Ovary (tissue), 7 donors: ENCODE measurements at regions not wholly inside any gene's neighbourhood (a gene's known extent, or its start where the extent isn't known, plus 50 kb on each side); places are given as distances from the start of the nearest gene placed in this dataset.

Experiments
- DNase-seq, 5 donors: peaks; one replicate each; pipeline ENCODE4 v3.0.0-alpha.2; 2019 to 2020
- H3K27ac ChIP-seq, 2 donors: fragments of 200-600 bp; one replicate each; pipeline versions ENCODE4 v1.5.1 to v1.8.0; 2019 to 2022
- H3K27me3 ChIP-seq: fragments of 200-600 bp; one replicate; pipeline ENCODE4 v1.8.0; 2022
- H3K36me3 ChIP-seq: fragments of 200-600 bp; sonication (generic); one replicate; pipeline ENCODE4 v1.5.1; 2019
- H3K4me1 ChIP-seq: one replicate; pipeline ENCODE4 v1.8.1; 2013; ENCODE audit warnings: mild to moderate bottlenecking, moderate library complexity; ENCODE audit not compliant: insufficient read depth
- H3K4me3 ChIP-seq: fragments of 200-600 bp; sonication (generic); one replicate; pipeline ENCODE4 v1.5.1; 2017
- H3K9me3 ChIP-seq, 2 donors: fragments of 200-600 bp in 1 of 2; sonication (generic) in 1 of 2; one replicate each; pipeline versions ENCODE4 v1.5.1 to v1.8.1; 2013 to 2019; ENCODE audit warnings: mild to moderate bottlenecking in 1 of 2, moderate library complexity in 1 of 2
- EP300 ChIP-seq: sonication (generic); formaldehyde crosslinking; IDR thresholded peaks from one replicate; pipeline ENCODE4 v1.6.1; 2017; ENCODE audit warnings: antibody characterized with exemption
- POLR2A ChIP-seq: fragments of 450-650 bp; IDR thresholded peaks from one replicate; pipeline ENCODE4 v1.6.1; 2017; ENCODE audit warnings: antibody characterized with exemption, mild to moderate bottlenecking, moderate library complexity
- WGBS, 3 donors: extraction: QIAGEN DNeasy Blood & Tissue Kit in 1 of 3; methylation state at CpG; one replicate each; pipeline versions ENCODE4 v1.1.5 to v1.1.7; 2013 to 2017; 5-methylcytosine and 5-hydroxymethylcytosine counted together
- intact Hi-C, 4 donors: fragments of 100-400 bp; cut with DNase I; formaldehyde crosslinking; loops; one replicate each; pipeline versions ENCODE4 v1.11.0 to v1.15.1; 2022 to 2023
- TF ChIP-seq, protein P1 (sequence below), 3 donors: fragments of 450-650 bp in 2 of 3; fragments of 200-600 bp in 1 of 3; IDR thresholded peaks; one replicate each; pipeline versions ENCODE4 v1.5.1 to v1.8.0; 2016 to 2022; ENCODE audit warnings: antibody characterized with exemption in 3 of 3, mild to moderate bottlenecking in 1 of 3
- donor health status: DM: no; HTN: no; CAD: no; lungs with moderate emphysema.
- donor health status: DM: no; HTN: no; CAD: no.
- donor health status: Bipolar disorder and iron deficiency.
- donor health status: DM: no; HTN: no; CAD: no.
- donor health status: DM: yes; HTN: yes; CAD: no.

DNA sequence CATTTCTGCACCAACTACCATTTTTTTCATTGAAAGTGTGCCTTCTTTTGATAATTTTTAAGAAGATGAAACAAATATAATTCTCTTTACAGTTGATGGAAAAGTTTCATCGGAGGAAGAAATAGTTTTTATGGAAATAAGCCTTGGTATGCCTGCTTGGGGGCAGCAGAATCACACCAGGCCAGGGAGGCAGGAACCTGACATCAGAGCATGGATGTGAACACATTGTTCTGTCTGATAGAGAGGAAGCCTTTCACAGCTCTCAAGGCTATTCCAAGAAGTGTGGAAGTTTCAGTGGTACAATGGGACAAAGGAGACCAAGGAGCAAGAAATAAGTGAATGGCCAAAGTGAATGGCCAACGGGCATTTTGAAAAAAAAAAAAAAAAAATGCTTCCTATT is 162.2 kb upstream of the KCNK2 start:
- no peaks in the 10 kb centered on the region for H3K27me3 ChIP-seq
- H3K4me3 ChIP-seq = no peak overlapping the region
- H3K4me1 ChIP-seq = no peaks in the 10 kb centered on the region
- 75 to 76% (median 76%) methylated on average over 2 of the region's 2 CpGs for WGBS, 3 donors
- no peaks in the 10 kb centered on the region for H3K9me3 ChIP-seq
- H3K36me3 ChIP-seq = no peaks in the 10 kb centered on the region
- H3K27ac ChIP-seq = no peak overlapping the region
- no peak for TF ChIP-seq EP300
- intact Hi-C loops = loop anchor here in 1 of 4 donors (5.0 kb wide), 1 partner anchor 547 kb away; no protein-coding TSS in a partner anchor
- DNase-seq = no peak

DNA sequence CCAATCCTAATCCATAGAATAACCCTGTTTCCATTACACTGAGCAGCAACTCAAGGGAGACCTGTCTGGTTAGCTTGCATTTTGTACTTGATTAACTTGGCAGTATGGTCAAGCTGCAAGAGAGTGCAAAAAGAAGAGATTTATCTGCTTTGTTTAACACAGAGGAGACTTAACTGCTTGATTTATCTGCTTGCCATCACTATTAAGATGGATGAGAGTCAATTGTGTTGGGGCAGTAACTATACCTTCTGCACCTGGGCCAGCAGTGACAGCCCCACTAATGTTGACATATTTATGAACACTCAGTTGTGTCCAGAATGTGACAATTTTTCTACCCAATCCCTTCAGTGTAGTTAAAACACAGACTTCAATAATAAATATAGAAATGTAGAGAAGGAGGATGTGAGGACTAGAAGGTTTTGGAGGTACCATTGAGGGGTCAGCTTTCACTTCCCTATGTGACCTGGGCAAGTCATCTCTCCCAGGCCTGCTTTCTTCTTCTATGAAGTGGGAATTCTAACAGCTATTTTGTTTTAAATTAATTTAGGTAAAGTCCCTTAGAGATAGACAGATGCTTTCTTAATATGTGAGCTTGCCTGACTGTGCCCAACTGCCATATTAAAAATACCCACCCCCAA is 159.1 kb upstream of the KCNK2 start:
- intact Hi-C loops = loop anchor here in 1 of 4 donors (5.0 kb wide), 1 partner anchor 544 kb away; no protein-coding TSS in a partner anchor
- no peaks in the 10 kb centered on the region for H3K36me3 ChIP-seq
- no peaks in the 10 kb centered on the region for H3K9me3 ChIP-seq
- H3K27me3 ChIP-seq = no peaks in the 10 kb centered on the region
- H3K4me1 ChIP-seq = no peaks in the 10 kb centered on the region
- H3K4me3 ChIP-seq = no peak overlapping the region
- no peak for DNase-seq
- TF ChIP-seq, protein P1, sequence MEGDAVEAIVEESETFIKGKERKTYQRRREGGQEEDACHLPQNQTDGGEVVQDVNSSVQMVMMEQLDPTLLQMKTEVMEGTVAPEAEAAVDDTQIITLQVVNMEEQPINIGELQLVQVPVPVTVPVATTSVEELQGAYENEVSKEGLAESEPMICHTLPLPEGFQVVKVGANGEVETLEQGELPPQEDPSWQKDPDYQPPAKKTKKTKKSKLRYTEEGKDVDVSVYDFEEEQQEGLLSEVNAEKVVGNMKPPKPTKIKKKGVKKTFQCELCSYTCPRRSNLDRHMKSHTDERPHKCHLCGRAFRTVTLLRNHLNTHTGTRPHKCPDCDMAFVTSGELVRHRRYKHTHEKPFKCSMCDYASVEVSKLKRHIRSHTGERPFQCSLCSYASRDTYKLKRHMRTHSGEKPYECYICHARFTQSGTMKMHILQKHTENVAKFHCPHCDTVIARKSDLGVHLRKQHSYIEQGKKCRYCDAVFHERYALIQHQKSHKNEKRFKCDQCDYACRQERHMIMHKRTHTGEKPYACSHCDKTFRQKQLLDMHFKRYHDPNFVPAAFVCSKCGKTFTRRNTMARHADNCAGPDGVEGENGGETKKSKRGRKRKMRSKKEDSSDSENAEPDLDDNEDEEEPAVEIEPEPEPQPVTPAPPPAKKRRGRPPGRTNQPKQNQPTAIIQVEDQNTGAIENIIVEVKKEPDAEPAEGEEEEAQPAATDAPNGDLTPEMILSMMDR (IDR thresholded peaks at IDR 0.05) = no peak
- TF ChIP-seq POLR2A = no peak
- no peak for TF ChIP-seq EP300
- no peak overlapping the region for H3K27ac ChIP-seq

DNA sequence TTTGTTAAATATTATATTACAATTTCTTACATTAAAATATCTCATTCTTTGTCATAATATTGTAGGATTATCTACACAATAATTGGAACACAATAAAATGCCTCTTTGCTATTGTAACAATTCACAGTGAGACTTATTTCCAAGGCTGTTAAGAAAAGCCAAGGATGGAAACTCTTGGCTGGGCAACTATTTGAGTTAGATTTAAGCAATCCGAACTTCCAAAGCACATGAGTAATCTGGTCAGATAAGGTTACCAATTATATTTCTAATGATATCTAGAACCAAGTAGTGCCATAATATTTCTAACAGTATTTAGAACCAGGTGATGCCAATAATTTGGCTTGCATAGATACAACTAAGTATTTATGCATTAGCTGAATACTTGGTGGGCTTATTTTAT is 154.7 kb upstream of the KCNK2 start:
- Histone ChIP-seq H3K4me3 (no peak overlapping the region), H3K36me3 (no peaks in the 10 kb centered on the region), H3K4me1 (no peaks in the 10 kb centered on the region), H3K9me3 (no peaks in the 10 kb centered on the region), H3K27ac (no peak overlapping the region), H3K27me3 (no peaks in the 10 kb centered on the region)
- 51 to 66% (median 62%) methylated on average over 1 of the region's 1 CpG for WGBS, 3 donors
- intact Hi-C loops = no loop called here
- no peak for DNase-seq
- TF ChIP-seq, protein P1 (IDR thresholded peaks at IDR 0.05) = no peak
- TF ChIP-seq EP300 (no peak), POLR2A (no peak)

DNA sequence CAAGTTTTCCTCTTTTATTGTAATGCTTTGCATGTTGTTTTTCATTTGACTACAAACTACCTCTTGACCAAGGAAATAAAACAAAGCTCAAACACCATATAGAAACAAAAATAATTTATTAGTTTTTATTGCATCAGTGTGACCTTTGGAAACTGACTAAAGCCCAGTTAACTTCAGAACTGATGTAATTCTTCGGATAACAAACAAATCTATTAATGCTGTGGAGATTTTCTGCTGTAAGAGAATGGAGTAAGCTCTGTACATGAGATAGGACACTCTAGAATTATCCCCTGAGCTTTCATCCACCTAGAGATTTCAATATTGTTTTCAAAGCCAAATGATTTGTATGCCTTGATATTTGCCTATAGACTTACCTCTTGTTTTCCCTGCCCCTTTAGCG is 154.0 kb upstream of the KCNK2 start:
- intact Hi-C loops = no loop called here
- Histone ChIP-seq H3K4me3 (no peak overlapping the region), H3K4me1 (no peaks in the 10 kb centered on the region), H3K36me3 (no peaks in the 10 kb centered on the region), H3K27ac (no peak overlapping the region), H3K9me3 (no peaks in the 10 kb centered on the region), H3K27me3 (no peaks in the 10 kb centered on the region)
- DNase-seq = no peak
- no peak for TF ChIP-seq EP300
- TF ChIP-seq, protein P1 (IDR thresholded peaks at IDR 0.05) = no peak
- no peak for TF ChIP-seq POLR2A
- 74 to 80% (median 79%) methylated on average over 2 of the region's 2 CpGs for WGBS, 3 donors

DNA sequence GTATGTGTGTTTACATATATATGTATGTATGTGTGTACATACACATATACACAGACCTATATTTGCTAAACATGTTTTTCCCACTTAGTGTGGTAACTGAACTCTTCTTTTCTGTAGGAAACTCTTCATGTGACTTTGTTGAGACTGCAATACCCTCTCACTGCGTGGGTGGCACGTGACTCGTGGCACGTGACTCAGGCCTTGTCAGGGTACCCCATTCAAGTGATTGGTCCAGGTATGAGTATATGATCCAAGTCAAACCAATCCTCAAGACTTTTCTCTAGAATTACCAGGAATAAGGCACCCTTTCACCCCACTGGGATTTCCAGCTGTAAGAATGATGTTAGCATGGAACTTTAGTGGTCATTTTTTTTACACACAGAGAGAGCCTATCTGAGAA is 149.2 kb upstream of the KCNK2 start:
- no peaks in the 10 kb centered on the region for H3K36me3 ChIP-seq
- WGBS, 3 donors = 72 to 92% (median 86%) methylated on average over 4 of the region's 4 CpGs
- H3K4me1 ChIP-seq = no peaks in the 10 kb centered on the region
- no peak for DNase-seq
- no peaks in the 10 kb centered on the region for H3K9me3 ChIP-seq
- intact Hi-C loops = no loop called here
- TF ChIP-seq, protein P1 (IDR thresholded peaks at IDR 0.05) = no peak
- TF ChIP-seq POLR2A (no peak), EP300 (no peak)
- H3K4me3 ChIP-seq = no peak overlapping the region
- no peaks in the 10 kb centered on the region for H3K27me3 ChIP-seq
- no peak overlapping the region for H3K27ac ChIP-seq
